ENCODE measurements at regions not wholly inside any gene's neighbourhood (a gene's known extent, or its start where the extent isn't known, plus 50 kb on each side); places are given as distances from the start of the nearest gene placed in this dataset.
A peak's percentile ranks its signal among the peaks of the same experiment; 100 is the strongest.

GRCh38 chr21:16389643-16390042 is 659.9 kb downstream of the USP25 start:
- DNase-seq (ENCODE audit: low read depth in 4 of 4, low spot score in 3 of 4), result no peak

GRCh38 chr21:16395285-16395684 is 665.5 kb downstream of the USP25 start:
- DNase-seq (ENCODE audit: low read depth in 4 of 4, low spot score in 3 of 4), result no peak

- DNase-seq (ENCODE audit: low read depth in 4 of 4, low spot score in 3 of 4), result no peak
Observed at GRCh38 chr21:16402752-16403151, 673.0 kb downstream of the USP25 start.

GRCh38 chr21:16404776-16405175 is 675.0 kb downstream of the USP25 start:
- no peak for DNase-seq (ENCODE audit: low read depth in 4 of 4, low spot score in 3 of 4)

DNA sequence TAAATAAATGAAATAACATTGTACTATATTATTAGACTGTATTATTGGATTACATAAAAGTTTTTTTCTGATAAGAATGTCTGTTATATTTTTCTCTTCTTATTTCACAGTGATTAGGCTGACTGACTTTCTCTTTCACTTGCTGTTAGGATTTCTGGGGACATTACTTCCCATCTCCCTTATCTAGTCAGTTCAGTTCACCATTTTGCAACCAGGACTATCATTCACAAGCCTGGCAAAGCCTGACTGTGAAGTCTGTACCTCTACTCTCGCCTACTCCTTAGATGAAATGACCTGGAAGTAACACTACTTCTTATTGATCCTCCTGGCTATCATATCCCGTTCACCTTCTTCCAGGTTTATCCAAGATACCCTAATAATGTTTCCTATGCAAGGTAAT is 676.6 kb downstream of the USP25 start:
- DNase-seq (ENCODE audit: low read depth in 4 of 4, low spot score in 3 of 4), result no peak

- DNase-seq (ENCODE audit: low read depth in 4 of 4, low spot score in 3 of 4), result no peak
Observed at GRCh38 chr21:16407403-16408240, 677.8 kb downstream of the USP25 start.

- no peak for DNase-seq (ENCODE audit: low read depth in 4 of 4, low spot score in 3 of 4)
Observed at GRCh38 chr21:16408280-16408679, 678.5 kb downstream of the USP25 start.

GRCh38 chr21:16409352-16409751 is 679.6 kb downstream of the USP25 start:
- no peak for DNase-seq (ENCODE audit: low read depth in 4 of 4, low spot score in 3 of 4)

DNA sequence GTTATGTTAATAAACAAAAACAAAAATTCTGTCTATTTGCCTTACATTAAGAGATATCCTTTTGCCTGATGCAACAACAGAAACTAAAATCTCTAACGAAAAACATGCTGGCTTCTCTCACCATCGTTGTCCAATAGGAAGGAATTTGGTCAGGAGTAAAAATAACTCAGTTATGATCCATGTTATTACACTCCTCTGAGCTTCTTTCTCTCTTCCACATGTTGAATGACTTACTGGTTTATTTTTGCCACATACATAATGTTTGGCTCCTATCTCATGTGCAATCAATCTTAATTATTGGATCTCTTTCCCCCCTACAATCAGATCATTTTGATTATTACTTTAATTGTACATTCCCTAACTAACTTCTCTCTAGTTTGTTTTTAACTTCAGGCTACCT is 688.4 kb downstream of the USP25 start:
- DNase-seq (ENCODE audit: low read depth in 4 of 4, low spot score in 3 of 4), result no peak

- DNase-seq (ENCODE audit: low read depth in 4 of 4, low spot score in 3 of 4), result no peak
Observed at GRCh38 chr21:16418642-16419041, 688.9 kb downstream of the USP25 start.

DNA sequence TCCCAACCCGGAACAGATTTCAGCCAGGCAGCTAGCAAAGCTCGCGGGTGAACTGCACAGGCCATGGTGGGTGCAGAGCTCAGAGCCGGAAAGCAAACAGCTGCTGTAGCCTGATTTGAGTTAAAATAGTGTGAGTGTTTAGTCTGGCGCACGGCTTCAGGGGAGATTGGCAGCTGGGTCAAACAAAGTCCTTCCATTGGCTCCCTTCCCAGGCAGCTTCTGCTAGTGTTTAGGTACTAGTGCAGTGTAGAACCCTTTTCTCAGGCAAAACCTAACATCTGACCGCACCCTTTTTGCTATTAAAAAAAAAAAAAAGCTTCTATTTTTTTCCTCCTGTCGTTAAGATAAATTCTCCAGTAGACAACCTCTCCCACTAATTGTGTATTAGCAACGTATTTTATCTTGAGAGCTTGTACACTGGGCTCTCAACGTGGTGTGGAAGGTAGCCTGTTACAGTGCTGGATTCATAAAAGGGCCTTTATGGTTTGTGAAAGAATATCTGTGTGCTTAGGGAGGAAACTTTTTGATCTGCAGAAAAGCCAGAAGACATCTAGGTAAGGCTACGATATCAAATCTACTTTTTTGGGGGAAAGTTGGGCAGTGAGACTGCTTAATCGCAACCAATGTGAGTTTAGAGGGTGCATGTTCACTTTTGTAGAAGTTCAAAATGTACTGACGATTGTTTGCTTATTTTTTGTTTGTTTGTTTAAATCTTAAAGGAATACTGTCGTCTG is 689.6 kb downstream of the USP25 start:
- DNase-seq (ENCODE audit: low read depth in 4 of 4, low spot score in 3 of 4), result peak; percentile 69 to 79 (median 76)

DNA sequence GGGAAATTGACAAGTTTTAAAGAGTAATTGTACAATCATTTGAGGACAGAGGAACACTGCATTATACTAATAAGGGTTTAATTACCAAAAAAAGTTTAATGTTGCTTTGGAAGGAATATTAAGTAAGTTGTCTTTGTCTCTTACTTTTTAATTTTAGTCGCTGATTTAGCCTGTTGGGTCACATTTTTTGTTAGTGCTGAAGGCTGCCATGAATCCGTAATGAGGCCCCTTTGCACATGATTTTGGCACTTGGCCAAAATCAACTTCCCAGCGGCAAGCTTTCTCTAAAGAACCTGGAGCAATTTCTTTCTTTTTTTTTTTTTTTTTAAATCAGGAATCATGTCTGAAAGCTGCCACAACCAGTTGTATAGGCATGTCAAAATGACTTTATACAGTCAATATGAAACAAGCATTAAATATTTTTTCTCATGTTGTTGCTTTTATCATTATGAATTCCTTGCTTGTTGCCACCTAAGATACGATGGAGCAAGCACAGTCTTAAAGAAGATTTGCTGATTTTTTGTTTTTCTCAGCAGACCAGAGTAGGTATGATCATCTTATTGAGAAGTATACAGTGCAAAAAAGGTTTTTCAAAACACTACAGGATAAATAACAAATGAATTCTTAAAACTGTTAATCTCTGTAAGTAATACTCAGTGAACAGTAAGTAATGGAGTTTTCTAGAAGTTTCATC is 690.4 kb downstream of the USP25 start:
- peak in 3 of 4 donors; percentile 69 to 79 (median 73) for DNase-seq (ENCODE audit: low read depth in 4 of 4, low spot score in 3 of 4)

GRCh38 chr21:16421007-16421406 is 691.2 kb downstream of the USP25 start:
- DNase-seq (ENCODE audit: low read depth in 4 of 4, low spot score in 3 of 4), result no peak

DNA sequence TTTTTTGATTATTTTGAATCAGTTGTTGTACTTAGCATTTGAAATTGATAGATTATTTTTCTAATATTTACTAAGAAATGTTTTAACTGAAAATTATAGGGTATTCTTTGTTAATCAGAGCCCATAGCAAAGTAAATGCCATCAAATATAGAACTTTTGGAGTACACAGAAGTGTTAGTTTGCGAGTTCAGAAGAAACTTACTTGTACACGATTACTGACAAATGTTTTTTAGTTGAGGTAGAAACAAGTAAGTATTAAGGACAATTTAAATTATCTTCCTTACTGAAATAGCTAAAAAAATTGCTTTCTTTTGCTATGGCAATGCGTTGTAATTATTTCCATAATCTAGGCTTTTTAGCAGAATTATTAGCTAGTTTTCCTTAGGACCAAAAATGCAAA is 692.2 kb downstream of the USP25 start:
- DNase-seq (ENCODE audit: low read depth in 4 of 4, low spot score in 3 of 4), result no peak

GRCh38 chr21:16422702-16423101 is 692.9 kb downstream of the USP25 start:
- DNase-seq (ENCODE audit: low read depth in 4 of 4, low spot score in 3 of 4), result no peak

GRCh38 chr21:16423921-16424320 is 694.1 kb downstream of the USP25 start:
- no peak for DNase-seq (ENCODE audit: low read depth in 4 of 4, low spot score in 3 of 4)

- DNase-seq (ENCODE audit: low read depth in 4 of 4, low spot score in 3 of 4), result no peak
Observed at GRCh38 chr21:16424331-16424751, 694.6 kb downstream of the USP25 start.

GRCh38 chr21:16425376-16425775 is 695.6 kb downstream of the USP25 start:
- no peak for DNase-seq (ENCODE audit: low read depth in 4 of 4, low spot score in 3 of 4)

- no peak for DNase-seq (ENCODE audit: low read depth in 4 of 4, low spot score in 3 of 4)
Observed at GRCh38 chr21:16426936-16427335, 697.2 kb downstream of the USP25 start.

GRCh38 chr21:16427587-16428087 is 697.9 kb downstream of the USP25 start:
- no peak for DNase-seq (ENCODE audit: low read depth in 4 of 4, low spot score in 3 of 4)

- no peak for DNase-seq (ENCODE audit: low read depth in 4 of 4, low spot score in 3 of 4)
Observed at GRCh38 chr21:16437586-16437985, 707.8 kb downstream of the USP25 start.

Data from left renal pelvis (tissue), 4 donors.